NCI-H2196 treated with DMSO at 0.1 percent for 48 hours (cell line): ENCODE measurements at regions not wholly inside any gene's neighbourhood (a gene's known extent, or its start where the extent isn't known, plus 50 kb on each side); places are given as distances from the start of the nearest gene placed in this dataset.

ENCODE experiments used
- DNase-seq: peaks from one replicate; lab custom pipeline; 2025; ENCODE audit not compliant: unreplicated experiment; lab: John Stamatoyannopoulos, UW

DNA sequence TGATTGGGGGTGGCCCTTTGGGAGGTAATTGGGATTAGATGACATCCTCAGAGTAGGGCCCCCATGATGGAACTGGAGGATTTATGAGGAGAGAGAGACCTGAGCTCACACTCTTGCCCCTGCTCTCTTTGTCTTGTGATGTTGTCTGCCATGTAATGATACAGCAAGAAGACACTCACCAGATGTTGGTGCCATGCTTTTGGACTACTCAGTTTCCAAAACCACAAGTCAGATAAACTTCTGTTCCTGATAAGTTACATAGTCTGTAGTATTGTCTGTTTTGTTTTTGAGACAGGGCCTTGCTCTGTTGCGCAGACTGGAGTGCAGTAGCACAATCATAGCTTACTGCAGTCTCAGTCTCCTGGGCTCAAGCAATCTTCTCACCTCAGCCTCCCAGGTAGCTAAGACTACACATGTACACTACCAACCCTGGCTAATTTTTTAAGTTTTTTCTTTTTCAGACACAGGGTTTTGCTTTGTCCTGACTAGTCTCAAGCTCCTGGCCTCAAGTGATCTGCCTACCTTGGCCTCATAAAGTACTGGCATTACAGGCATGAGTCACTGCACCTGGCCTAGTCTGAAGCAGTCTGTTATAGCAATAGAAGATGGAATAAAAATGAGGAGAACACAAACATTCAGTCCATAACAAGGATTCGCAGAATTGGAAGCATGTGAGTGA lies 115.0 kb upstream of the GALNT2 start:
- no peak for DNase-seq

DNA sequence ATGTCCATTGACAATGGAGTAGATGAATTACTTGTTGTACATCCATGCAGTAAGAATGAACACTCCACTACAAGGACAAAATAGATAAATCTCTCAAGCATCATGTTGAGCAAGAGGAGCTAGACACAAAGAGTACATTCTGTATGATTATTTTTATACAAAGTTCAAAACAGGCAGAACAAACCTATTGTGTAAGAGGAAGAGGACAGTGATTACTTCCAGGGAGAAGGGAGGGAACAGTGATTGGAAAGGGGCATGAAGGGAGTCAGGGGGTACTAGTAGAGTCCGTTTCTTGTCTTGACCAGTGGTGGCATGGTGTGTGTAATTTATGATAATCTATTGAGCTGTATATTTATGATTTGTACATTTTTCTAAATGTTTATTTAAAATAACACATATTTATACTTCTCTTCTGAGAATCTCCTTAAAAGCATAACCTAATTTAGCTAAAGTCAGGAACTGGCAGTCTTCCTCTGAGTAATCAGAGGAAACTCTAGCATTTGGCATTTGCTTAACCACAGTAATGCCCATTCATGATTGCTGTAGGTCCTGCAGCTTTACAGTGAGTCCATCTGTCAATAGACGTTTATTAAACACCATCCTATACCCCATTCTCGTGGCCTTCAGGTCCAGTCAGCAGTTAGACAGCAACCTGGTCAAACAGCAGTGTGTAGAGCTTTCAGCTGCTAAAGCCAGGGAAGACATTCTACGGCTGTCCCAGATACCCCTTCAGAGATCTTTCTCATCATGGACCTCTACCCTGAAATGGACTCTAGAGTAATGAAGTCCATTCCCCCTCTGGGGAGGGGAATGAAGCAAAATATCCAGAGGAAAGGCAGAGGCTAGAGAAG lies 114.1 kb upstream of the GALNT2 start:
- no peak for DNase-seq

DNA sequence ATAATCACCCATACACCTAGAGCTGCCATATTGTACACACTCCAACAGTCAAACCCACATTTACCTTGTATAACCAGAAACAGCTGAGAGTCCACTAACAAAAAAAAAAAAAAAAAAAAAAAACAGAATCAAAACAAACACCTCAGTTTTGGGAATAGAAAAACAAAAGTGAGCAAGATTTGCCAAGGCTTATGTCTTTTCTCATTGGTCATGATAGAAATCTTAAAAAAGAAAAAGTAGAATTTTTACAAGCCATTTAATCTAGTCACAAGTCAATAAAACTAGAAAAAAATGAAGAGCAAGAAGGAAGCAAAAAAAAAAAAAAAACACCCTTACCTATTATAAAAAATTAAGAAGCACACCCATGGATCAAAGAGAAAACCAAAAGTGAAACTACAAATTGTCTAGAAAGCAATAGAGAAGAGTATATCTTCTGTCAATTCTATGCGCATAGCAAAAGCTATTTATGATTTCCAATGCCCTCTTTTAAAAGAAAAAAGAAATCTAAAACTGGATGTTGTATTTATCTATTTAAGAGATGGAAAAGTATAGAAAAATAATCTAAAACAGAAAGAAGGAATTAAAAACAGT lies 113.2 kb upstream of the GALNT2 start:
- DNase-seq: no peak

DNA sequence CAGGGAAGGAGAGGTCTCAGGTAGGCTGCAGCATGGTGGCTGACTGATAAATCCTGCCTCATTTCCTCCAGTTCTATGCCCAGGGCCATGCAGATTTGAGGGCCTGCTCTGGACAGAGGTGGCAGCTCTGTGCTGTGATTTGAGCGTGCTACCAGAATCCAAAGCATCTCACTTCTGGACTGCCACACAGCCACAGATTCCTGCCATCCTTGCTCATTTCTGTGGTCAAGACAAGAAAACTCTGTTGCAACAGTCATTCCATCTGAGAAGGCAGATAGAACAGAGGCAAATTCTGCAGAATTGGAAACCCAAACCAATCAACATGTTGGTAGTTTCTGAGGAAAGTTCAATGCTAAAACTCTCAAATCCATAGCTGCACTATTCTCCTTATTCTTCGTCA lies 102.8 kb upstream of the GALNT2 start:
- DNase-seq: no peak

DNA sequence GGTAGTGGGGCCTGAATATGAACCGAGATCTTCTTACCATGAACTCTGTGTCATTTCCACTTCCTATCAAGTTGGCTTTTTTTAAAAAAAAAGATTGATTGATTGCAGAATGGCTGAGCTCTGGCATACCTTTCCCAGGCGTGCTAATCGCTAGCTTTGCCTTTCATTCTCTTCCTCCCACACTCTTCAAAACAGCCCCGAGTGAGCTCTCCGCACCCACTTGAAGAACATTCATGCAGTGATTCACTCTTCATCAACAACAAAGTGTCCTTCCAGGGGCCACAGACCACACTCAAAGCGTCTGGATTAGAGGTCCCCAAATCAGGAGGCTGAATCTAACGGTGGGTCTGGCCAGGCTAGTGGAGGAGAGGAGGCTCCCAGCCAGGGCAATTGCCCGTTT lies 96.3 kb upstream of the GALNT2 start:
- no peak for DNase-seq

DNA sequence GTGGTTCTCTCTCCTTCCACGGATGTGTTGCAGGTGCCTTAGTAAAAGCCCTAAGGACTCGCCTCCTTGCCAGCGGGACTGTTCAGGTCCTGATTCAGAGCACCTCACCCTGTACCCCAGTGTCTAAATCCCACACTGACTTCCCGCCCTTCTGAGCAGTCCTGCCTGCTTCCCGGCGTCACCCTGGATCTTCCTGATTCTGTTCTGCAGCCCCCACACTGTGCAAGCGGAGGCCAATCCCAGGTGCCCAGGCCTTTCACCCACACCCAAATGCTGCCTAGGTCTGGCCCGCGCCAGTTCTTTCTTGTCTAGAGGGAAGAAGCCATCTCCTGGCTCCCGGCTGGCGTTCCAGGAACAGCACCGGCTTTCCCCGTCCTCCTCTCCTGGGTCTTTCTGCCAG lies 95.9 kb upstream of the GALNT2 start:
- DNase-seq: no peak

DNA sequence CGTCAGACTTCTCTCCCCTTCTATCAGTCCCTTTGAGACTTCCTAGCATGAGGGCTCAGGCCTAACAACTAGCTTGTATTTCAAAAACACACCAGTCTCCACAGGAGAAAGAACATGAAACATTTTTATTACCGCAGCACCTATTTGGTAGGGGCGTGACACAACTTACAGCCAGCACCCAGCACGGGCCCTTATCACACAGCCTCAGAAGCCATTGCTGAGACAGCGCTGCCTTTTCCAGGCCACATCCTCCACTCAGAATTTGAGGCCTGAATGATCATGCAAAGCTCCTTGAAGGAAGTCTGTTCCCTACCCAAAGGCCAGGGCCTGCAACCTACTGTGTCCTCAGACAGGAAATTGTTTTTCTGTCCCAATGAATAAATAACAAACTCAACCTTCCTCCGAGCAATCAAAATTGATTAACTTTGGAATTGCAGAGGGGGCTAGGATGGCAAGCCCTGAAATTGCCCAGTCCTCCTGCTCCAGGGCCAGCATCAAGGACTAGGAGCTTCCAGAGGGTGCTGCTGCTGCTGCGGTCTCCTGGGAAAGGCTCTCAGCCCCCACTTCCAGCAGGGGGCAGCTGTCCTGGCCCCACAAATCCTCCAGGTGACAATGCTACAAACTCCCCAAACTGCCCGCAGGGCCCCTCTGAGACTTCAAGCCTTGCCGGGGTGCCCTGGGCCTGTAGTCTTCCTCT lies 94.3 kb upstream of the GALNT2 start:
- DNase-seq: no peak

DNA sequence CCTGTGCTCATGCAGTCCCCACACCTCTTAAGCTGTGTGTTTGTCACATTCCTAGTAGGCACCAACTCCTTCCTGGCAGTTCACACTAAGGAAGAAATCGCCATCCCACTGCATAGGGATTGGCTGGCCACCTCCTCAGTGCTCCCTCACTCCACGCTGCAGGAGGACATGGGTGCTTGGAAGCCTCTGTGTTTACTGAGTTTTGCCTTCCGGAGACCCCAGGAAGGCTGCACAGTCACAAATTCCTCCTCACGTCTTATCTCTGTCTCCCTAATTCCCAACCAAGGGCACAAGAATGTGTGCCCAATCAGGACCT lies 93.8 kb upstream of the GALNT2 start:
- DNase-seq: no peak

DNA sequence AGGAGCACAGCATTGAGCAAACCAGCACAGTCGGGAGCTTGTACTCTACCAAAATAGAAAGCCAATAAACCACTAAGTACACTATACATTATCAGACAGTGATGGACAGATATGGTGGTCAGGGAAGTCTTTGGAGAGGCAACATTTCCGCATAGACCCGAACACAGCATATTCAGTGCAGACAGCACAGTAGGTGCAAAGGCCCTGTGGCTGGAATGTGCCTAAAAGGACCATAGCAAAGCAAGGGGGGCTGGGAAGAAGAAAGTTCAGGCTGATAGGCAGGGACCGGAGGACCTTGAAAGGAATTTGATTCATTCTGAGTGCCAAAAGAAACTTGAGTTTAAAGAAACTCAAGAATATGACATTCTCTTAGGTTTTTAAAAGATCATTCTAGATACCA lies 92.0 kb upstream of the GALNT2 start:
- no peak for DNase-seq

DNA sequence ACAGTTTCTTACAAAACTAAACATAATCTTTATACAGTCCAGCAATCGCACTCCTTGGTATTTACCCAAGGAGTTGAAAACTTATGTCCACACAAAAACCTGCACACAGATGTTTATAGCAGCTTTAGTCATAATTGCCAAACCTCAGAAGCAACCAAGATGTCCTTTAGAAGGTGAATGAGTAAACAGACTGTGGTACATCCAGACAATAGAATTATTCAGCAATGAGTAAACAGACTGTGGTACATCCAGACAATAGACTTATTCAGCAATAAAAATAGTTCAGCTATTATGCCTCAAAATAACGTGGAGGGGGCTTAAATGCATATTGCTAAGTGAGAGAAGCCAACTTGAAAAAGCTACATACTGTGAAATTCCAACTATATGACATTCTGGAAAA lies 87.0 kb upstream of the GALNT2 start:
- DNase-seq: no peak

DNA sequence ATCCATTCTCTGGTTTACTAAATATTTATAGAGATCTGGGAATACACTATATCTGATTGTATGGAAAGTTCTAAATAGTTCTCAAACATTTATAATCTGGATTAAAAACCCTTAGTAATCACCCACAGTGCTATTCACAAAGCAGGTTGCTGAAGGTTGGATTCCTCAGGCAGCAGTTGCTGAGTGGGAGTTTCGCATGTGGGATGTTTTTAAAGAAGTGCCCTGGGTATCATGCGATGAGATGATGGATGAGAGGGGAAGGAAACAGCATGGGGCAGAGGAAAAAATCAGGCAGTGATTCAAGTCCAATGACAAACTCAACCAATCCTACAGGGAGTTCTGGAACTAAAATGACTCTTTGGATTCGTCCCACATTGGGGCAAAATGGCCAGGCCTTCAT lies 85.3 kb upstream of the GALNT2 start:
- DNase-seq: no peak

DNA sequence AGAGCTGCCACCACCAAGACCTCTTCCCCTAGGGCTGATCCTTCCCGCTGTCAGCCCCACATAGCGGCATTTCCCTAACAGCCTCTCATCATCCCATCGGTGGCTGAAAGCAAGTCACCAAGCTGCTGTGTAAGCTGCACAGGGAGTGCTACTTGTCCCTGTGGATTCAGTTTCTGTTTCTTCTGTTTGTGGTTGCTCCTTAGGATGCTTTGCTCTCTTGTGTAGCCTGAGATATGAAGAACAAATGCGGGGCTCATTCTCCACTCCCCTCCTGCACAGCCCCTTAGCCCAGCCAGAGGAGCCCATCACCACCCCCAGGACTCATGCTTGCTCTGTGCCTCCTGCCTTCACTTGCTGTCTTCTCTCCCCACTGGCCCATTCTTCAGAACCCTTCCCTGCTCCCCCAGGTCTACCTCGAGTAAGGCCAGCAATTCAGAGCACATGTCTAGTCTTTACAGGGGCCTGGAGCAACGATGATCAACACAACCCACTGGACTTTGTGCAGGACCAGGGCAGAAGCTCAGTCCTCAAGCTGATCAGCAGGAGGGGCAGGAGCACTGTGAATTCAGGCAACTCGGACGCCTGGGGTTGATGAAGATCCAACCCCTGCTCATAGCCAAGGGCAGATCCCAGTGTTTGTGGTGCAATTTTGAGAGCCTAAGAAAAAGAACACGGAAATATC lies 82.6 kb upstream of the GALNT2 start:
- no peak for DNase-seq

DNA sequence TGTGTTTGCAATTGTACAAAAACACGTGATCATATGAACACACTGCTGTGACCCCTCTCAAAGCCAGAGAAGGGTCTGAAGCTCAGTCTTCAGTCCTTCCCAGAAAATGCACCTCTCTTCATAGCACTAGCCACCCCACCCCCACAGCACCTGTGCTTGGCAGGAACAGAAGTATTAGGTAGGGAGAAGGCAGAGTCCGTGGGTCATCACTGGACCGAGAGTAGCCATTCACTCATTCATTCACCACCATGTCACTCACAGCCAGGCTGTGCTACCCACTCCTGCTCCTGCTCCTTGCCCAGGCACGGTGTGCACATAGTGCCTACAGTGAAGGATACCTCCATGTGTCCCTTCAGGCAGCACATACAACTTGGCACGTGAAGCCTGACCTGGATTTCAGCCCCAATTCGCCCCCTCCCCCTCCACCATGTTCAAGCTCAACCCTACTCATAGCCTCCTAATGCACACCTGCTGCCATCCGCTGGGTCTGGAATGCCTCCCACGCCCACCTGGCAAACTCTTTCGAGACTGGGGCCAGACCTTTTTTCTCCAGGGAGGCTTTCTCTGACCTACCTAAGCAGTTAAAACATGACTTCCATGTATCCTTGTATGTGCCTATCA lies 81.9 kb upstream of the GALNT2 start:
- no peak for DNase-seq

DNA sequence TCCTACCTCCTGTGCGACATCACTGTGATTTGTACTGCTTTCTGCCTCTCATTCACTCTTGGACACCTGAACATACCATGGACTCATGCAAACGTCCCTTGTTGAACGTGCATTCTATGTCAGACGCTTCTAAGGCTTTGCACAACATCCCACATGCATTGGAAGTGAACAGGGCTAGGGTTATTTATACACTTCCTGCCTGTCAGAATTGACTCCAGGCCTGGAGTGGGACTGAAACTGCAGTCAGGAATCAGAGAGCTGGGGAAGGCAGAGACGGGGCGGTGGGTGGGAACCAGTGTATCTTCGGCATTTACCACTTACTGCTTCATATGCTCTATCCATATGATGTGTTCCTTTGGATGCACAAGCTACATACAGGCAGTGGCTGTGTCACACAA lies 81.4 kb upstream of the GALNT2 start:
- DNase-seq: no peak

DNA sequence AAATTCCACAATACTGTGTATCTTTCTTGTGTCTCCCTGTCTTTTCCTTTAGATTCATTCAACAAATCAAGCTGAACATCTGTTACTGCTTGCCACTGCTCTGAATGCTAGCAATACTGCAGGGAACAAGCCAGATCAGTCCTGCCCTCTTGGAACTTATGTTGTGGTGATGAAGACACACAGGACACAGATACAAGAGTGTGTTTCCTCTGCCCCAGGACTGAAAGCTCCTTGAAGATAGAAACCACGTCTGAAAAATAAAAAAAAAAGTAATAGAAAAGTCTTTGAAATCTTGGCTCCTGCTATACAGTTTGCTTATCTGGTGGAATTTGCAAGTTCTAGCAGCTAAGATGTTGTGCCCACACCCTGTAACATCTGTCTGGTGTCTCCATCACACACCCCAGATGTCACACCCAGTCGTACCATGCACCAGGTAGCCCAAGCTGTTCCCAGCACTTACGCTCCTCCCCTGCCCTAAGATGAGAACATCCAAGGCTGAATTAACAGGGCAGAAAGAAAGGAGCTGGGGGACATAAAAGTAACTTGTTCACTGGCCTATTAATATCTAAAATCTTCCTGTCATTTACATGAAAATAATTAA lies 80.2 kb upstream of the GALNT2 start:
- no peak for DNase-seq

DNA sequence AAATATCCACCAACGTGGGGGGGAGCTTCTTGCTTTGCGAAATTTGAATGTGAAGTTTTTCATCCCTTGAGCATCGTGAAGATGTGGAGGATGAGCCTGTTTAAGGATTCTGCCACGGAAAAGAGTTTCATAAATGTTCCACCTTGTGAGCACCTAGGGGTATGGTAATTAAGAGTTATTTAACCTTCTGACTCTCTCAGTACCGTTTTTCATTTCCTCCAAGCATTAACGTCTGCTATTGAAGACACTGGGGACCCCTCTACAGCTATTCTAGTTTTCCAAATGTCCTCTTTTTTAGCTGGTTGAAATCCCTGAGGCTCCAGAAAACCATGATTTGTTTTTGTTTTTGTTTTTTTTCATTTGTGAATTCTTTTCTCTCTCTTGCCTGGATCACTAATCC lies 79.1 kb upstream of the GALNT2 start:
- DNase-seq: no peak

DNA sequence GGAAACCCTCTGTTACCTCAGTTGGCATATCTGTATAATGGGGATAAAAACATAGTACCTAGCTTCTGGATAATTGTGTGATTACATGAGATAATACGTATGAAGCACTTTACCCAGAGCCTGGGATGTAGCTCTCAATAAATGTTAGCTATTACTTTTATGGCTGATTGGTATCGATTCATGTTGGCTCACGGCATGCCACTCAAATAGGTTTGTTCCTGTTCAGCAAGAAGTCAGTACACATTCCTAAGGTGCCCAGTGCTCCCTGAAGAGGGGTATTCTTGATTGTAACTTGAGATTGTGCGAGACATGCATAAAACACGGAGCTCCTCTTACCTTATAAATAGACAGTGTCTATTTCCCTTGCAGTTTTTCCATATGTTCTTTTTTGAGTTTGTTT lies 78.5 kb upstream of the GALNT2 start:
- no peak for DNase-seq

DNA sequence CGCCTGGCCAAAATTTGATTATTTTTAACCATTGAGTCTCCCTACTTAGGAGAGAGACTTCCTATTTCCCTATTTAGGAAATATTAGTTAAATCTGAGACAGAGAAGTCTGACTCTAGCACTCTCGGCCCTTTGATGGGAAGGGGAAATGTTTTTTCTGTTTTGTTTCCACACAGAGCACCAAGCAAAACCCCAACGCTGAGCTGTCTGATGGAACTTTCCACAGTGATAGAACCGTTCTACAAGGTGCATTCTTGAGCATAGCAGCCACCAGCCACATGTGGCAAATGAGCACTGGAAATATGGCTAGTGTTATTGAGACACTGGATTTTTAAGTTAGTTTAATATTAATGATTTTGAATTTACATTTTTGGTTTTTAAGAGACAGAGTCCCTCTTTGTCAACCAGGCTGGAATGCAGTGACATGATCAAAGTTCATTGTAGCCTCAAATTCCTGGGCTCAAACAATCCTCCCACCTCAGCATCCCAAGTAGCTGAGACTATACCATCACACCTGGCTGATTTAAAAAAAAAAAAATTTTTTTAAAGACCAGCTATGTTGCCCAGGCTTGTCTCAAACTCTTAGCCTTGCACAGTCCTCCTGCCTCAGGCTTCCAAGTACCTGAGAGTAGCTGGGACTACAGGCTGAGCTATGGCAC lies 77.3 kb upstream of the GALNT2 start:
- no peak for DNase-seq

DNA sequence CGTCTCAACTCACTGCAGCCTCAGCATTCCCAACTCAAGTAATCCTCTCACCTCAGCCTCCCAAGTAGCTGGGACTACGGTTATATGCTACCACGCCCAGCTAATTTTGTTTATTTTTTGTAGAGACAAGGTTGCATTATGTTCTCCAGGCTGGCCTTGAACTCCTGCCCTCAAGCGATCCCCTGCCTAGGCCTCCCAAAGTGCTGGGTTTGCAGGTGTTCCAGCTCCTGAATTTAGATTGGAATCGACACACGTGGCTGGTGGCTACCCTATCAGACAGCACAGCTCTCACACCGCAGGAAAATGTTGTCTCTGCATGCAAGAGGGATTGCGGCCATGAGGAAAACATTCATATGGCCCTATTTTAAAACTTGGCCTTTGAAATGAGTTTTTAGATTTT lies 76.7 kb upstream of the GALNT2 start:
- DNase-seq: no peak

DNA sequence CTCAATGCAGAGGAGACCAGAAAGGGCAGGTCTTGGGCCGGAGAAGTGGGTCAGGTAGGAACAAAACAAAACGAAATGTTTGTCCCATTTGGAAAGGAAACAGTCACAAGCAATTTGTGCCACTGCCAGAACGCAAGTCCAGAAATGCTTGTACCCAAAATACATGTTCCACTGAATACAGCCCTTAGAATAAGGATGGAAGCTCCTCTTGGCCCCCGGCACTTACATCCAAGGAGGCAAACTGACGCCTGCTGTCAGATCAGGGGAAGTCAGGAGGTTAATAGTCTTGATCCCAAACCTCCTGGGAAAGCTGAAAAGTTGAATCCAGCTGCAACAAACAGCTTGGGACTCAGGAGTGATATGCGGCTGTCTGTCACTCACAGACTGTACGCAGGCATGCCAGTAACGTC lies 75.9 kb upstream of the GALNT2 start:
- DNase-seq: no peak
